ENCODE measurements at regions not wholly inside any gene's neighbourhood (a gene's known extent, or its start where the extent isn't known, plus 50 kb on each side); places are given as distances from the start of the nearest gene placed in this dataset.

- no peak overlapping the region for H3K27ac ChIP-seq (ENCODE audit: insufficient read depth, low read length)
- no peak overlapping the region for H3K4me2 ChIP-seq (ENCODE audit: extremely low read depth, insufficient read depth, low read length)
- H3K9me3 ChIP-seq (ENCODE audit: control insufficient read depth, insufficient read depth, low read depth, low read length) = no peaks in the 10 kb centered on the region
- no peaks in the 10 kb centered on the region for H3K4me1 ChIP-seq (ENCODE audit: control insufficient read depth, extremely low read depth, insufficient read depth, low read length)
- H3K36me3 ChIP-seq (ENCODE audit: control insufficient read depth, insufficient read depth, low read length) = no peaks in the 10 kb centered on the region
- H3K27me3 ChIP-seq (ENCODE audit: control insufficient read depth, insufficient read depth, low read length) = no peaks in the 10 kb centered on the region
- no peak overlapping the region for H3K4me3 ChIP-seq (replicated peaks in 1 of 4; ENCODE audit: control extremely low read depth in 1 of 4, insufficient read depth in 1 of 4, low read depth in 3 of 4, low read length in 4 of 4)
- no peak overlapping the region for H2AFZ ChIP-seq (ENCODE audit: low read length)
- peak; percentile 8 to 31 for DNase-seq (ENCODE audit: low read depth in 2 of 2)
- no peaks in the 10 kb centered on the region for H3K79me2 ChIP-seq (ENCODE audit: control insufficient read depth, insufficient read depth, low read length)
- peak; percentile 44 to 51 for TF ChIP-seq CTCF (conservative IDR thresholded peaks at IDR 0.05 in 1 of 2, IDR thresholded peaks at IDR 0.05 in 1 of 2; ENCODE audit: low read depth in 1 of 2, low read length in 2 of 2)
- no peak for TF ChIP-seq EZH2 (IDR thresholded peaks at IDR 0.05; ENCODE audit: low read length, missing control alignments)
- H3K9ac ChIP-seq (ENCODE audit: insufficient read depth, low read length) = no peak overlapping the region
- no peaks in the 10 kb centered on the region for H4K20me1 ChIP-seq (ENCODE audit: control insufficient read depth, extremely low read depth, insufficient read depth, low read length)
Measured at GRCh38 chr5:136424835-136425584, 59.7 kb upstream of the TRPC7 start.

GRCh38 chr5:136423944-136424606 lies 58.7 kb upstream of the TRPC7 start:
- Histone ChIP-seq H3K4me3 (replicated peaks in 1 of 4; ENCODE audit: control extremely low read depth in 1 of 4, insufficient read depth in 1 of 4, low read depth in 3 of 4, low read length in 4 of 4) (no peak overlapping the region), H4K20me1 (ENCODE audit: control insufficient read depth, extremely low read depth, insufficient read depth, low read length) (no peaks in the 10 kb centered on the region), H3K9me3 (ENCODE audit: control insufficient read depth, insufficient read depth, low read depth, low read length) (no peaks in the 10 kb centered on the region), H3K4me1 (ENCODE audit: control insufficient read depth, extremely low read depth, insufficient read depth, low read length) (no peaks in the 10 kb centered on the region), H2AFZ (ENCODE audit: low read length) (no peak overlapping the region), H3K79me2 (ENCODE audit: control insufficient read depth, insufficient read depth, low read length) (no peaks in the 10 kb centered on the region), H3K36me3 (ENCODE audit: control insufficient read depth, insufficient read depth, low read length) (no peaks in the 10 kb centered on the region), H3K4me2 (ENCODE audit: extremely low read depth, insufficient read depth, low read length) (no peak overlapping the region), H3K27ac (ENCODE audit: insufficient read depth, low read length) (no peak overlapping the region), H3K27me3 (ENCODE audit: control insufficient read depth, insufficient read depth, low read length) (no peaks in the 10 kb centered on the region), H3K9ac (ENCODE audit: insufficient read depth, low read length) (no peak overlapping the region)
- no peak for DNase-seq (ENCODE audit: low read depth in 2 of 2)
- TF ChIP-seq CTCF (conservative IDR thresholded peaks at IDR 0.05 in 1 of 2, IDR thresholded peaks at IDR 0.05 in 1 of 2; ENCODE audit: low read depth in 1 of 2, low read length in 2 of 2) (no peak), EZH2 (IDR thresholded peaks at IDR 0.05; ENCODE audit: low read length, missing control alignments) (no peak)

DNA sequence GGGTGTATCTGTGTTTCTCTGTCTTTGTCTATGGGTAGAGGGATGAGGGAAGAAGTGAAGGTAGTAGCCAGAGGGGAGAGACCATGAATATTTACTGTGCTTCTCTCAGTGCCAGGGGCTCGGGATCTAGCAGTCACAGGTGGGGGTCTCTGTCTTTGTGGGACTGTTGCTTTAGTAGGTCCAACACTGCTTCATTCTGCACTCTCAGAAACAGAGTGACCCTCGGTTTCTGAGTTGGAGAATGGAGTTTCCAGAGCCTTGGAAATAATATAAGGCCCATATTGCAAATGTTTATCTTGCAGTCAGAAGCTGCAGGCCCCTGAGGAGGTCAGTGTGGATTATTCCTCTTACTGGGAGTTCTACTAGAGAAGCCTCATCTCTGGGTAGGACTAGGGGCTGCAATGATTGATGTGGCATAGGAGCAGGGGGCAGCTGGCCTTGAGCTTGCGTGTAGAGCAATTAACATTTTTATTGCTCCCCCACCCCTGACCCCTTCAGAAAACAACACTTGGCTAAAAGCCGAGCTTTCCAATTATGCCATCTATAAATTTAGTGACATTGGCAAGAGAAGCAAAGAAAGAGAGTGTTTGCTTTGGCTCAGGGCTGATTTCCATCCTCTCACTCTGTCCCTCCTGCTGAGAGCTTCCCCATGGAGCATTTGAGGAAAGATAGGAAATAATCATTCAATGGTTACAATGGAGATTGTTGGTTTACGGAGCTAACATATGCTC lies 55.0 kb upstream of the TRPC7 start:
- H3K4me3 ChIP-seq (replicated peaks in 1 of 4; ENCODE audit: control extremely low read depth in 1 of 4, insufficient read depth in 1 of 4, low read depth in 3 of 4, low read length in 4 of 4) = no peak overlapping the region
- DNase-seq (ENCODE audit: low read depth in 2 of 2) = no peak
- H3K79me2 ChIP-seq (ENCODE audit: control insufficient read depth, insufficient read depth, low read length) = no peaks in the 10 kb centered on the region
- no peaks in the 10 kb centered on the region for H3K36me3 ChIP-seq (ENCODE audit: control insufficient read depth, insufficient read depth, low read length)
- no peak overlapping the region for H3K4me2 ChIP-seq (ENCODE audit: extremely low read depth, insufficient read depth, low read length)
- no peaks in the 10 kb centered on the region for H3K9me3 ChIP-seq (ENCODE audit: control insufficient read depth, insufficient read depth, low read depth, low read length)
- H4K20me1 ChIP-seq (ENCODE audit: control insufficient read depth, extremely low read depth, insufficient read depth, low read length) = no peaks in the 10 kb centered on the region
- H3K27me3 ChIP-seq (ENCODE audit: control insufficient read depth, insufficient read depth, low read length) = no peaks in the 10 kb centered on the region
- no peak overlapping the region for H2AFZ ChIP-seq (ENCODE audit: low read length)
- TF ChIP-seq EZH2 (IDR thresholded peaks at IDR 0.05; ENCODE audit: low read length, missing control alignments) (no peak), CTCF (conservative IDR thresholded peaks at IDR 0.05 in 1 of 2, IDR thresholded peaks at IDR 0.05 in 1 of 2; ENCODE audit: low read depth in 1 of 2, low read length in 2 of 2) (no peak)
- no peaks in the 10 kb centered on the region for H3K4me1 ChIP-seq (ENCODE audit: control insufficient read depth, extremely low read depth, insufficient read depth, low read length)
- no peak overlapping the region for H3K9ac ChIP-seq (ENCODE audit: insufficient read depth, low read length)
- no peak overlapping the region for H3K27ac ChIP-seq (ENCODE audit: insufficient read depth, low read length)
